ENCODE measurements at regions not wholly inside any gene's neighbourhood (a gene's known extent, or its start where the extent isn't known, plus 50 kb on each side); places are given as distances from the start of the nearest gene placed in this dataset.

DNA sequence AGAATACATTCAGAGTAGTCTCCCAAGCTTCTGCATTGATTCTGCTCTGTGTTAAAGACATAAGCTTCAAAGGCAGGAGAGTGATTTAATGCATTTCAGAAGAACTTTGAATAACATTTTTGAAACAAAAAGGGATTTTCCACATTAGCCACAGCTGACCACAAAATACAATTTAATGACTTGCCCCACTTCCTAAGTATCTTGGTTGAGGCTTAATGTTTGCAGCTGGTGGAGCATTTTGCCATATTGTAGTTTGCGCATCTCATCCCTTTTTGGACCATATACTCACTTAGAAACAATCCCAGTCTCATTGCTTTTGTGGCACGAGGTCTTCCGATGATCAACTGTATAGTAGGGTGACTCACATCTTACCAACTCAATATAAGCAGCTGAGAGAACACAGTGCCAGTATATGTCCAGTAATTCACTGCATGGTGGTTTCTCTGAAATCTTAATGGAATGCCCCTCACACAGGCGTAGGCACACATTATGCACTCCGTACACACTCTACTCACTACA, 455.8 kb upstream of the PTGER4 start:
- TF ChIP-seq, protein P1, sequence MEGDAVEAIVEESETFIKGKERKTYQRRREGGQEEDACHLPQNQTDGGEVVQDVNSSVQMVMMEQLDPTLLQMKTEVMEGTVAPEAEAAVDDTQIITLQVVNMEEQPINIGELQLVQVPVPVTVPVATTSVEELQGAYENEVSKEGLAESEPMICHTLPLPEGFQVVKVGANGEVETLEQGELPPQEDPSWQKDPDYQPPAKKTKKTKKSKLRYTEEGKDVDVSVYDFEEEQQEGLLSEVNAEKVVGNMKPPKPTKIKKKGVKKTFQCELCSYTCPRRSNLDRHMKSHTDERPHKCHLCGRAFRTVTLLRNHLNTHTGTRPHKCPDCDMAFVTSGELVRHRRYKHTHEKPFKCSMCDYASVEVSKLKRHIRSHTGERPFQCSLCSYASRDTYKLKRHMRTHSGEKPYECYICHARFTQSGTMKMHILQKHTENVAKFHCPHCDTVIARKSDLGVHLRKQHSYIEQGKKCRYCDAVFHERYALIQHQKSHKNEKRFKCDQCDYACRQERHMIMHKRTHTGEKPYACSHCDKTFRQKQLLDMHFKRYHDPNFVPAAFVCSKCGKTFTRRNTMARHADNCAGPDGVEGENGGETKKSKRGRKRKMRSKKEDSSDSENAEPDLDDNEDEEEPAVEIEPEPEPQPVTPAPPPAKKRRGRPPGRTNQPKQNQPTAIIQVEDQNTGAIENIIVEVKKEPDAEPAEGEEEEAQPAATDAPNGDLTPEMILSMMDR (IDR thresholded peaks at IDR 0.05): no peak
- TF ChIP-seq POLR2A (IDR thresholded peaks at IDR 0.05): no peak
